GM19395 (cell line): ENCODE measurements at regions not wholly inside any gene's neighbourhood (a gene's known extent, or its start where the extent isn't known, plus 50 kb on each side); places are given as distances from the start of the nearest gene placed in this dataset.
A peak's percentile ranks its signal among the peaks of the same experiment; 100 is the strongest.

Experiments
- ATAC-seq: cut with Tn5 transposase; IDR thresholded peaks from one replicate; pipeline ENCODE4 v1.9.1; 2021; ENCODE audit warnings: mild to moderate bottlenecking, moderate library complexity; ENCODE audit not compliant: unreplicated experiment

DNA sequence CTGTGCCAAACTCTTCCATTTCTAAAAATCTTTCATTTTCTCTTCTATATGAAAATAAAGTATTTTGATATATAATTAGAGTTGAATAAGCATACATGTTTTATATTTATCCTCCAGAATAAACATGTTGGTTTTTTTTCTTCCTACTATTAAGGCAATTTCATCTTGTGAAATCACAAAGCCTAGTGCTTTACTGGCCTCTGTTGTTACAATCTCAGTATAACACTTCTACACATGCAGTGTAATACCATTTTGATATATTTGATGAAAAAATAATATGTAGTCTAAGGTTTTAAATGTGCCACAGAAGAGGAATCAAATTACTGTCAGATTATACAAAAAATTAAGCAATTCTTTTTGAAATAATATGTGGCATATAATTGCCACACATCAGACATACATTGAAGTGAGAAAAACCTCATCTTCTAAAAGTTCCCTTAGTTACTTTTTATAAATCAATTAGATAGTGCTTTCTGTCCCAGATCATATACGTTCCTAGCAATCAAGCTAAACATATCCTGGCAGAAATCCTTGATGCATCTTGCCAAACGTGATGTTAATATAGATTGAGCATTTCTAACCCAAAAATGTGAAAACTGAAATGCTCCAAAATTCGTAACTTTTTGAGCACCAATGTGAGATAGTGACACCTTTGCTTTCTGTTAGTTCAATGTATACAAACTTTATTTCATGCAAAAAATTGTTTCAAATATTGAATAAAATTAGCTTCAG lies 225.1 kb upstream of the MANEA start:
- no peak for ATAC-seq

GRCh38 chr6:95354551-95354950 lies 222.8 kb upstream of the MANEA start:
- ATAC-seq, result no peak

DNA sequence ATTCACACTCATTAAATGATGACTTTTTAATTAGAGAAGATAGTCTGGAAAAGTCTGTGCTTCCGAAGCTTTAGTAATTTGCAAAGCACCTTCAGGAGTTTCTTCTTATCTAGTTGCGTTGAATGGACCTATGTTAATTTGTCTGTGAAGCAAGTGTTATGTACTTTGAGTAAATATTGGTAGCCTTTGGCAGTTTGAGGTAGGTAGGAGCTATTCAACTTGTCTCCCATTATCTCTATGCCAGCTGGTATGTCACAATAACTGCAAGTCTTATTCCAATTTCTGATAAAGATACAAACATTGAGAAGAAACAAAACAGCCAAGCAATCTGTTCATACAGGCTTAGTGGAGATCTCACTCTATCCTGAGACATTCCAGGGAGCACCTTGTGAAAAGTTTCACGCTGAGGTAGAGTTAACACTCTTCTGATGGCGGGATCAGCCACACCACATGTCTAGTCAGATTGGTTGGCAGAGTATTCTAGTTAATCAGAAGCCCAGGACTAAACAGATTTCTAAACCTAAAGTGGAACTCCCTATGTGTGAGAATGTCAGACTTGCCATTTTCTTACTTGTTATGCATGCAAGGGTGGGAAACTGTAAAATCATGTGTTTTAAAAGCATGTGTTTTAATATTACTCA lies 219.8 kb upstream of the MANEA start:
- no peak for ATAC-seq

DNA sequence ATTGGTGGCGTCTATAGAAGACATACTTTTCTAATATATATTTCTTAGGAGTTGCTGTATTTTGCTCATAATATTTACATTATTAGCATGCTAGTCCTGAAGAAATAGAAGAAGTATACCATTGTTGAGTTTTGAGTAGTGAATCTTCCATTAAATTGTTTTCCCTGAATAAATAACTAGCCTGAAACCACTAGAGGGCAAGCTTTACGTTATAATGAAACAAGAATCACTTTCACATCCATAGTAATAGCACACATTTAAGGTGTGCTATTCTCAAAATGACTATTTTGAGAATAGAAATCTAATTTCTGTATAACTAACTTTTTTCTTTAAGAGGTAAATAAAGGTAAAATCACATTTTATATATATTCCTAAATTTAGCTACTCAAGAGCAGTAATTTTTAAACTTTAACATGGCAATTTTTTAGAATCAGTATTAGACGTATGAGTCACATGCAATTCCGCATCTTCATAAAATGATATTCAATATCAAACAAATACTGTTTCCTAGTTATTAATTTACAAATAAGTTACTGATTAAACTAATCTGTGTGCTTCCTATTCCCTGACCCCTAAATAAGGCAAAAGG lies 213.2 kb upstream of the MANEA start:
- ATAC-seq, result peak; percentile 89

DNA sequence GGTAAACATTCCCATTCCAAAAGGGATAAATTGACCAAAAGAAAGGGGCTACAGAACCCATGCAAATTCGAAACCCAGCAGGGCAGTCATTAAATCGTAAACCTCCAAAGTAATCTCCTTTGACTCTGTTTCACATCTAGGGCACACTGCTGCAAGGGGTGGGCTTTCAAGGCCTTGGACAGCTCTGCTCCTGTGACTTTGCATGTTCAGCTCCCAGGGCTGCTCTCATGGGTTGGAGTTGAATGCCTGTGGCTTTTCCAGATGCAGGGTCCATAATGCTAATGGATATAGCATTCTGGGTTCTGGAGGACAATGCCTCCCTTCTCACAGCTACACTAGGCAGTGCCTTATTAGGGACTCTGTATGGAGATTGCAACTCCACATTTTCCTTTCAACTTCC lies 211.9 kb upstream of the MANEA start:
- no peak for ATAC-seq

GRCh38 chr6:95366414-95366813 lies 210.9 kb upstream of the MANEA start:
- ATAC-seq, result no peak

DNA sequence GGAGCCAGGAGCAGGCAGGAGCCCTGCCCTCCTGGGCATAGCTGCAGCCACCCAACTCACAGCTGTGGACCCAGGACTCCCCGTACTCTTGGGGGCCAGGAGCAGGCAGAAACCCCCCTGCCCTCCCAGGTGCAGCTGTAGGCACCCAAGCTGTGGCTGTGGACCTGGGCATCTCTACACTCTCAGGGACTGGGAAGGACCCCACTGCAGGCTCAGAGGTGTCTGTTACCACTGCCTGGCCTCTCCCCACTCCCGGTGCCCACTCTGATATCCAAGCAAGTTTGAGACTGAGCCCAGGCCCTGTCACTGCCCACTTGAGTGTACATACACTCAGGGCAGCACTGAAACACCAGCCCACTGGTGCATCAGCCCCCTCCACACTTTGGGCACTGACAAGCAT lies 193.5 kb upstream of the MANEA start:
- no peak for ATAC-seq

DNA sequence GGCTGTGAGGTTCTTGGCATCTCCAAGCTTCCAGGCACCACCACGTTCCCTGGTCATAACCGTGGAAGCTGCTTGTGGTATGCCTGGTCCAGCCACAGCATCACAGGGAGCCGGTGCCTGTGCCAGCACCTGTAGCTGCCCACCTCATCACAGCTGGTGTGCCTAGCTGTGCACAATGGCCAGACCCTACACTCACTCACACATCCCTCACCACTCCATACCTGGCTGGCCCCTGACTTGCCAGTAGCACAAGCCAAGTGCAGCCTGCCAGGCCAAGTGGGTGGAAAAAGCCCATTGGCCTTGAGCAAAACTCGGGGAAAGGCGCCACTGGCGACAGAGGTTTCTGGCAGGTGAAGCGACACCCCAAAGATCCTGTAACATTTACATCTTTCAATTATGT lies 192.3 kb upstream of the MANEA start:
- no peak for ATAC-seq

- no peak for ATAC-seq
Measured at GRCh38 chr6:95387845-95388244, 189.5 kb upstream of the MANEA start.

GRCh38 chr6:95404777-95405176 lies 172.6 kb upstream of the MANEA start:
- no peak for ATAC-seq

- no peak for ATAC-seq
Measured at GRCh38 chr6:95408111-95408510, 169.2 kb upstream of the MANEA start.

GRCh38 chr6:95410168-95410567 lies 167.2 kb upstream of the MANEA start:
- no peak for ATAC-seq

- no peak for ATAC-seq
Measured at GRCh38 chr6:95413789-95414188, 163.5 kb upstream of the MANEA start.

GRCh38 chr6:95417856-95418255 lies 159.5 kb upstream of the MANEA start:
- no peak for ATAC-seq

GRCh38 chr6:95420792-95421191 lies 156.5 kb upstream of the MANEA start:
- ATAC-seq, result no peak

- ATAC-seq, result no peak
Measured at GRCh38 chr6:95423331-95423730, 154.0 kb upstream of the MANEA start.

- peak; percentile 76 for ATAC-seq
Measured at GRCh38 chr6:95431637-95432228, 145.6 kb upstream of the MANEA start.

- no peak for ATAC-seq
Measured at GRCh38 chr6:95439741-95440140, 137.6 kb upstream of the MANEA start.

DNA sequence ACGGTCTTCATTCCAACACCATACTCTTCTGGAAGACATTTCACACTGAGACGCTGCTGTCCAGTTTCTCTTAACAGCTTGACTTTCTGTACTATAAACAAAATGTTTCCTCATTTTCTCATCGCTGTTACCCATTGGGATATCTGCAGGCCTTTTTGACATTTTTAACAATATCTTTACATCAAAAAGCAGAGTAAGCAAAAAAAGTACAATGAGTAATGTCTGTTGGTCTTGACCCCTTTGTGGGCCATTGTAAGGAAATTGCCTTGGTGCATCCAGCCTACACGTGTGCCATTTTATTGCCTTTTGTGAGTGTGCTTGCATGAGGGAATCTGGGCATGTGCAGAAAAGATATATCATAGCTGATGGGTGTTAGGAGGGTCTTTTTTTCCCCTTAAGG lies 129.1 kb upstream of the MANEA start:
- ATAC-seq, result no peak

- no peak for ATAC-seq
Measured at GRCh38 chr6:95469511-95469910, 107.8 kb upstream of the MANEA start.

GRCh38 chr6:95478941-95479340 lies 98.4 kb upstream of the MANEA start:
- ATAC-seq, result no peak

GRCh38 chr6:95487817-95488216 lies 89.5 kb upstream of the MANEA start:
- ATAC-seq, result no peak
